GM23248 (cell line): ENCODE measurements at regions not wholly inside any gene's neighbourhood (a gene's known extent, or its start where the extent isn't known, plus 50 kb on each side); places are given as distances from the start of the nearest gene placed in this dataset.

Experiments
- EZH2 ChIP-seq: fragments of 200-600 bp; sonication (generic); IDR thresholded peaks from 2 replicates; pipeline ENCODE4 v1.6.1; 2018; ENCODE audit warnings: antibody characterized with exemption, mild to moderate bottlenecking; ENCODE audit not compliant: insufficient read depth, poor library complexity, severe bottlenecking
- EZH2phosphoT487 ChIP-seq: fragments of 200-600 bp; sonication (generic); IDR thresholded peaks from 2 replicates; pipeline ENCODE4 v1.6.1; 2018; ENCODE audit warnings: antibody characterized with exemption, moderate library complexity, mild to moderate bottlenecking, low read depth; ENCODE audit not compliant: insufficient read depth

- TF ChIP-seq EZH2 = no peak
- TF ChIP-seq EZH2phosphoT487 = no peak
Observed at GRCh38 chr11:109804911-109805310, 288.3 kb upstream of the ZC3H12C start.
